H9 (cell line): ENCODE measurements at regions not wholly inside any gene's neighbourhood (a gene's known extent, or its start where the extent isn't known, plus 50 kb on each side); places are given as distances from the start of the nearest gene placed in this dataset.

Source experiments
- DNase-seq: peaks from one replicate; pipeline ENCODE4 v3.0.0-alpha.2; 2017
- H2AFZ ChIP-seq: one replicate; pipeline ENCODE4 v1.6.1; 2013; ENCODE audit warnings: mild to moderate bottlenecking, low read length, control low read depth, moderate library complexity
- H2AK5ac ChIP-seq: 2 replicates; pipeline ENCODE4 v1.6.1; 2013; ENCODE audit warnings: low read length, control low read depth, mixed read lengths; ENCODE audit not compliant: insufficient read length
- H2BK120ac ChIP-seq: one replicate; pipeline ENCODE4 v1.6.1; 2013; ENCODE audit warnings: low read depth, mild to moderate bottlenecking, low read length, control low read depth, inconsistent platforms; ENCODE audit not compliant: poor library complexity, severe bottlenecking
- H2BK12ac ChIP-seq: 2 replicates; pipeline ENCODE4 v1.6.1; 2013; ENCODE audit warnings: low read length, control low read depth, mixed read lengths, low read depth; ENCODE audit not compliant: insufficient read length
- H2BK15ac ChIP-seq: 2 replicates; pipeline ENCODE4 v1.6.1; 2013; ENCODE audit warnings: low read depth, low read length, control low read depth
- H2BK20ac ChIP-seq: one replicate; pipeline ENCODE4 v1.6.1; 2013; ENCODE audit warnings: low read depth, mild to moderate bottlenecking, low read length, control low read depth, inconsistent platforms; ENCODE audit not compliant: poor library complexity, severe bottlenecking
- H2BK5ac ChIP-seq: 2 replicates; pipeline ENCODE4 v1.6.1; 2013; ENCODE audit warnings: low read length, control low read depth, mixed read lengths; ENCODE audit not compliant: insufficient read length
- H3K14ac ChIP-seq: 2 replicates; pipeline ENCODE4 v1.6.1; 2013; ENCODE audit warnings: low read length, control low read depth; ENCODE audit not compliant: insufficient read depth
- H3K18ac ChIP-seq: 2 replicates; pipeline ENCODE4 v1.6.1; 2013; ENCODE audit warnings: low read depth, mild to moderate bottlenecking, mixed read lengths, low read length, control low read depth; ENCODE audit not compliant: insufficient read length
- H3K23ac ChIP-seq: 2 replicates; pipeline ENCODE4 v1.6.1; 2013; ENCODE audit warnings: low read length, control low read depth, mixed read lengths, low read depth; ENCODE audit not compliant: insufficient read length
- H3K23me2 ChIP-seq: 2 replicates; pipeline ENCODE4 v1.6.1; 2013; ENCODE audit warnings: low read depth, mild to moderate bottlenecking, mixed read lengths, low read length, control low read depth; ENCODE audit not compliant: insufficient read length, poor library complexity, severe bottlenecking
- H3K27ac ChIP-seq: 2 replicates; pipeline ENCODE4 v1.5.1; 2013; ENCODE audit warnings: low read length, control low read depth, mixed read lengths, low read depth; ENCODE audit not compliant: insufficient read length
- H3K27me3 ChIP-seq: 2 replicates; pipeline ENCODE4 v1.6.1; 2013; ENCODE audit warnings: low read length, control low read depth, inconsistent platforms; ENCODE audit not compliant: insufficient read depth
- H3K4ac ChIP-seq: 2 replicates; pipeline ENCODE4 v1.6.1; 2013; ENCODE audit warnings: low read depth, mild to moderate bottlenecking, control low read depth, inconsistent platforms, low read length, moderate library complexity
- H3K4me1 ChIP-seq: 2 replicates; pipeline ENCODE4 v1.6.1; 2013; ENCODE audit warnings: low read length, control low read depth, inconsistent platforms; ENCODE audit not compliant: insufficient read depth
- H3K4me2 ChIP-seq: 2 replicates; pipeline ENCODE4 v1.6.1; 2013; ENCODE audit warnings: low read length, control low read depth, mixed read lengths; ENCODE audit not compliant: insufficient read length, insufficient read depth
- H3K56ac ChIP-seq: 2 replicates; pipeline ENCODE4 v1.6.1; 2013; ENCODE audit warnings: low read depth, mild to moderate bottlenecking, mixed read lengths, low read length, control low read depth; ENCODE audit not compliant: insufficient read length
- H3K79me1 ChIP-seq: 2 replicates; pipeline ENCODE4 v1.6.1; 2013; ENCODE audit warnings: low read depth, mild to moderate bottlenecking, moderate library complexity, low read length, control low read depth, inconsistent platforms; ENCODE audit not compliant: insufficient read depth, poor library complexity, severe bottlenecking
- H3K79me2 ChIP-seq: 2 replicates; pipeline ENCODE4 v1.6.1; 2013; ENCODE audit warnings: low read length, control low read depth, inconsistent platforms; ENCODE audit not compliant: insufficient read depth
- H3K9ac ChIP-seq: 2 replicates; pipeline ENCODE4 v1.6.1; 2013; ENCODE audit warnings: low read length, control low read depth, mixed read lengths; ENCODE audit not compliant: insufficient read length; ENCODE audit errors: extremely low read depth
- H3K9me3 ChIP-seq: one replicate; pipeline ENCODE4 v1.6.1; 2013; ENCODE audit warnings: low read depth, low read length, inconsistent platforms; ENCODE audit not compliant: control insufficient read depth
- H3T11ph ChIP-seq: one replicate; pipeline ENCODE4 v1.6.1; 2013; ENCODE audit warnings: mild to moderate bottlenecking, low read length, control low read depth, inconsistent platforms
- H4K20me1 ChIP-seq: one replicate; pipeline ENCODE4 v1.6.1; 2013; ENCODE audit not compliant: control insufficient read depth, insufficient read length, insufficient read depth
- H4K5ac ChIP-seq: 2 replicates; pipeline ENCODE4 v1.6.1; 2013; ENCODE audit warnings: low read depth, mild to moderate bottlenecking, mixed read lengths, low read length, control low read depth; ENCODE audit not compliant: insufficient read length
- H4K8ac ChIP-seq: replicated peaks from 2 replicates; pipeline ENCODE4 v1.6.1; 2013; ENCODE audit warnings: low read length, control low read depth, mixed read lengths, low read depth; ENCODE audit not compliant: insufficient read length
- H4K91ac ChIP-seq: 2 replicates; pipeline ENCODE4 v1.6.1; 2013; ENCODE audit warnings: low read depth, mild to moderate bottlenecking, moderate library complexity, mixed read lengths, low read length, control low read depth; ENCODE audit not compliant: insufficient read length
- H3K27ac Mint-ChIP-seq, 3 experiments: 2 replicates in 2 of 3; 3 replicates in 1 of 3; pipeline ENCODE4 v1.8.0; 2020 to 2021; ENCODE audit warnings: mixed read lengths in 3 of 3, mild to moderate bottlenecking in 1 of 3, moderate library complexity in 1 of 3
- H3K27me3 Mint-ChIP-seq: 2 replicates; pipeline ENCODE4 v1.8.0; 2021; ENCODE audit warnings: low read depth, mild to moderate bottlenecking, moderate library complexity, mixed read lengths
- H3K36me3 Mint-ChIP-seq, 3 experiments: 2 replicates in 2 of 3; 3 replicates in 1 of 3; pipeline ENCODE4 v1.8.0; 2020 to 2021; ENCODE audit warnings: low read depth in 3 of 3, mixed read lengths in 3 of 3; ENCODE audit not compliant: insufficient read depth in 1 of 3
- H3K4me1 Mint-ChIP-seq, 2 experiments: 2 replicates each; pipeline ENCODE4 v1.8.0; 2020; ENCODE audit warnings: mixed read lengths in 2 of 2
- H3K4me3 Mint-ChIP-seq, 2 experiments: 2 replicates in 1 of 2; 3 replicates in 1 of 2; pipeline ENCODE4 v1.8.0; 2020 to 2021; ENCODE audit warnings: mild to moderate bottlenecking in 2 of 2, mixed read lengths in 2 of 2, moderate library complexity in 1 of 2
- H3K9me3 Mint-ChIP-seq, 2 experiments: 2 replicates in 1 of 2; 3 replicates in 1 of 2; pipeline ENCODE4 v1.8.0; 2020; ENCODE audit warnings: mild to moderate bottlenecking in 2 of 2, mixed read lengths in 2 of 2, moderate library complexity in 1 of 2
- CTCF ChIP-seq: fragments of 200-600 bp; sonication (generic); conservative IDR thresholded peaks from 3 replicates; pipeline ENCODE4 v1.8.0; 2021; ENCODE audit warnings: antibody characterized with exemption, mild to moderate bottlenecking
- WGBS: extraction: QIAGEN DNeasy Blood & Tissue Kit; methylation state at CpG from one replicate; pipeline ENCODE4 v1.1.7; 2013; ENCODE audit warnings: missing lambda C conversion rate, low lambda C conversion rate, mixed read lengths; ENCODE audit not compliant: insufficient read length; ENCODE audit errors: extremely low coverage; 5-methylcytosine and 5-hydroxymethylcytosine counted together

GRCh38 chr4:122671919-122672490 is 51.1 kb upstream of the IL21 start:
- Mint-ChIP-seq H3K27me3 (peaks cover 4% of the 10 kb centered on the region; the same call in 1 of the 2 replicates), H3K4me3 (no peak overlapping the region), H3K27ac (no peak overlapping the region), H3K9me3 (peaks cover 0 to 4% of the 10 kb centered on the region in 2 experiments; a peak in 2 of 5 replicates), H3K36me3 (no peaks in the 10 kb centered on the region), H3K4me1 (peaks cover 6 to 17% of the 10 kb centered on the region in 2 experiments; a peak in 3 of 4 replicates)
- Histone ChIP-seq H2BK15ac (no peak overlapping the region), H3K9ac (no peak overlapping the region), H3K27me3 (no peaks in the 10 kb centered on the region), H3K18ac (no peak overlapping the region), H4K20me1 (no peaks in the 10 kb centered on the region), H3K23ac (no peak overlapping the region), H3K56ac (no peak overlapping the region), H3K4me2 (no peak overlapping the region), H3K14ac (no peak overlapping the region), H3K23me2 (no peaks in the 10 kb centered on the region), H3K4ac (no peak overlapping the region), H4K5ac (no peak overlapping the region), H3K79me1 (no peaks in the 10 kb centered on the region), H2BK5ac (no peak overlapping the region), H3K4me1 (peaks cover 2% of the 10 kb centered on the region; the same call in 1 of the 2 replicates), H4K8ac (no peak overlapping the region), H3T11ph (no peak overlapping the region), H3K27ac (no peak overlapping the region), H2BK20ac (no peak overlapping the region), H2BK12ac (no peak overlapping the region), H2AFZ (no peak overlapping the region), H2AK5ac (no peak overlapping the region), H2BK120ac (no peak overlapping the region), H3K9me3 (no peaks in the 10 kb centered on the region), H4K91ac (no peak overlapping the region), H3K79me2 (no peaks in the 10 kb centered on the region)
- TF ChIP-seq CTCF = no peak
- no CpG with 5 or more reads among the region's 4 CpGs for WGBS
- no peak for DNase-seq
